ENCODE measurements at regions not wholly inside any gene's neighbourhood (a gene's known extent, or its start where the extent isn't known, plus 50 kb on each side); places are given as distances from the start of the nearest gene placed in this dataset.
"Not testable (repeated sequence)": the region's sequence is repeated elsewhere in the genome, so short reads cannot be mapped to it uniquely, and the experiment has no call there.

- intact Hi-C loops (cut with micrococcal nuclease); H3K4me3 Mint-ChIP-seq; H3K9me3 Mint-ChIP-seq; H3K36me3 Mint-ChIP-seq (ENCODE audit: low read depth); H3K4me1 Mint-ChIP-seq (ENCODE audit: low read depth); H3K27me3 Mint-ChIP-seq; H3K27ac Mint-ChIP-seq: not testable (repeated sequence)
Measured at GRCh38 chr2:88996588-88996987, 305.1 kb downstream of the RPIA start.

- no peaks in the 10 kb centered on the region for H3K36me3 Mint-ChIP-seq (ENCODE audit: low read depth)
- intact Hi-C loops (cut with micrococcal nuclease): no loop called here
- no peak overlapping the region for H3K27ac Mint-ChIP-seq
- H3K4me3 Mint-ChIP-seq: no peak overlapping the region
- H3K27me3 Mint-ChIP-seq: no peaks in the 10 kb centered on the region
- no peaks in the 10 kb centered on the region for H3K9me3 Mint-ChIP-seq
- H3K4me1 Mint-ChIP-seq (ENCODE audit: low read depth): no peaks in the 10 kb centered on the region
Measured at GRCh38 chr2:88999365-88999764, 307.9 kb downstream of the RPIA start.

DNA sequence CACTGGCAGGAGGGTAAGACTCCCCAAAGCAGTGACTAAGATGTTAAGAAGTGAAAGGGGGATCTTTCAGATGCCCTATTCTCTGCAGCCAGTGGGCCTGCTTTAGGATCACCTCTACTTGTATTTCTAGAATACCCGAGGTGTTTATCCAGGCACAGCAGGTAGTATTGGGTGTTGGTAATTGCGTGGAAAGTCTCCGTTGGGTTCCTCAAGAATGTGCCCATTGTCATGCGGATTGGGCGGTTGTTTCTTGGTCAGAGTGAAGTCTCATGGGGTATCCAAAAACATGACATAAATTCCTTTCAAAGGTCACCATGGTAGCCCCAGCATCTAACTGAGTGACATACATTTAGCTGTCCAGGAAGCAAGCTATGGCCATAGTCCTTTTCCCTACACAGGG is 308.8 kb downstream of the RPIA start:
- no peak overlapping the region for H3K27ac Mint-ChIP-seq
- intact Hi-C loops (cut with micrococcal nuclease): no loop called here
- no peaks in the 10 kb centered on the region for H3K9me3 Mint-ChIP-seq
- no peaks in the 10 kb centered on the region for H3K27me3 Mint-ChIP-seq
- H3K36me3 Mint-ChIP-seq (ENCODE audit: low read depth): no peaks in the 10 kb centered on the region
- H3K4me3 Mint-ChIP-seq: no peak overlapping the region
- no peaks in the 10 kb centered on the region for H3K4me1 Mint-ChIP-seq (ENCODE audit: low read depth)

DNA sequence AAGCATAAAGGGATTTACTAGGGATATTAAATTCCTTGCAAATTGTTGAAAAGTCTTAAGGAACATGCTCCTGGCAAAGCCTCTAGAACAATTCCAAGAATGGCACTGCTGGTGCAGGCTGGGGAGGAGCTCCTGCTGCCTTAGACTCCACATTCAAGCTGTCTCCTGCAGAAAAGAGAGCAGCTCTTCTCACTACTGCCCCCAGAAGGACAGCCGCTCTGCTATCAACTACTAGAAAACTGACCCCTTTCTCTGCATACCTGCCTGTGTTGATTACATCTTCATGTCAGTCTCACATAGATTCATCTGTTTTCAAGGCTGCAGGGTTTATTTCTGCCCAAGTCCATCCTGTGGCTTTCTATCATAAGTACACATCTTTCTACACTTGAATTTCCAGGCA is 312.8 kb downstream of the RPIA start:
- H3K36me3 Mint-ChIP-seq (ENCODE audit: low read depth); H3K27me3 Mint-ChIP-seq; H3K4me1 Mint-ChIP-seq (ENCODE audit: low read depth); H3K27ac Mint-ChIP-seq; H3K9me3 Mint-ChIP-seq; intact Hi-C loops (cut with micrococcal nuclease); H3K4me3 Mint-ChIP-seq: not testable (repeated sequence)

GRCh38 chr2:89020566-89020965 is 329.1 kb downstream of the RPIA start:
- H3K27ac Mint-ChIP-seq; H3K4me1 Mint-ChIP-seq (ENCODE audit: low read depth); H3K9me3 Mint-ChIP-seq; H3K4me3 Mint-ChIP-seq; H3K27me3 Mint-ChIP-seq; H3K36me3 Mint-ChIP-seq (ENCODE audit: low read depth); intact Hi-C loops (cut with micrococcal nuclease): not testable (repeated sequence)

- H3K4me1 Mint-ChIP-seq (ENCODE audit: low read depth); H3K27me3 Mint-ChIP-seq; H3K36me3 Mint-ChIP-seq (ENCODE audit: low read depth); H3K4me3 Mint-ChIP-seq; H3K27ac Mint-ChIP-seq; H3K9me3 Mint-ChIP-seq; intact Hi-C loops (cut with micrococcal nuclease): not testable (repeated sequence)
Measured at GRCh38 chr2:89026296-89026695, 334.8 kb downstream of the RPIA start.

- intact Hi-C loops (cut with micrococcal nuclease); H3K4me3 Mint-ChIP-seq; H3K27me3 Mint-ChIP-seq; H3K4me1 Mint-ChIP-seq (ENCODE audit: low read depth); H3K9me3 Mint-ChIP-seq; H3K27ac Mint-ChIP-seq; H3K36me3 Mint-ChIP-seq (ENCODE audit: low read depth): not testable (repeated sequence)
Measured at GRCh38 chr2:89027115-89027514, 335.6 kb downstream of the RPIA start.

GRCh38 chr2:89027536-89027935 is 336.1 kb downstream of the RPIA start:
- intact Hi-C loops (cut with micrococcal nuclease); H3K4me1 Mint-ChIP-seq (ENCODE audit: low read depth); H3K4me3 Mint-ChIP-seq; H3K27ac Mint-ChIP-seq; H3K9me3 Mint-ChIP-seq; H3K36me3 Mint-ChIP-seq (ENCODE audit: low read depth); H3K27me3 Mint-ChIP-seq: not testable (repeated sequence)

DNA sequence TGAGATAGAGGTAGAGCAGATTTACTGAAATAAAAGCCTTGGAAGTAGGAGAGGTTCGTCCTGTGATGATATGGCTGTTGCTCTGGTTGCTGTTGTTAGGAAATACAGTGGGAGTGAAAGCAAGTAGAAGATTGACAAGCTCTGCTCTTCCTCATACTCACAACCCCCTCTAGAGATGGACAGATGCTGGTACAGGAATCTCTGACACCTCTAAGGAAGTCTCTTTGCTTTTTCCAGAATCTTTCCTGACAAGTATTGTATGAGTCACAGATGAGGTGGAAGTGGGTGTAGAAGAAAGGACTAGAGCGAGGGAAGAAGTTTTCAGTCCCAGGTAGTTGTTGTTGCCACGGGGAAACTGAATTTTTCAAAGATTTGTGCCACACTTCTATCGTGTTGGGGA is 337.8 kb downstream of the RPIA start:
- intact Hi-C loops (cut with micrococcal nuclease); H3K36me3 Mint-ChIP-seq (ENCODE audit: low read depth): not testable (repeated sequence)

GRCh38 chr2:89048138-89049066 is 356.9 kb downstream of the RPIA start:
- H3K27ac Mint-ChIP-seq; intact Hi-C loops (cut with micrococcal nuclease); H3K36me3 Mint-ChIP-seq (ENCODE audit: low read depth): not testable (repeated sequence)

More for the DNA sequence above, 337.8 kb downstream of the RPIA start:
- H3K4me1 Mint-ChIP-seq (ENCODE audit: low read depth); H3K27me3 Mint-ChIP-seq; H3K27ac Mint-ChIP-seq; H3K9me3 Mint-ChIP-seq; H3K4me3 Mint-ChIP-seq: not testable (repeated sequence)

GRCh38 chr2:89058616-89059015 is 367.1 kb downstream of the RPIA start:
- H3K4me1 Mint-ChIP-seq (ENCODE audit: low read depth); H3K27ac Mint-ChIP-seq; intact Hi-C loops (cut with micrococcal nuclease); H3K36me3 Mint-ChIP-seq (ENCODE audit: low read depth); H3K27me3 Mint-ChIP-seq; H3K4me3 Mint-ChIP-seq; H3K9me3 Mint-ChIP-seq: not testable (repeated sequence)

More at GRCh38 chr2:89048138-89049066, 356.9 kb downstream of the RPIA start:
- not testable (repeated sequence) for H3K4me3 Mint-ChIP-seq; H3K27me3 Mint-ChIP-seq; H3K9me3 Mint-ChIP-seq; H3K4me1 Mint-ChIP-seq (ENCODE audit: low read depth)

- H3K27me3 Mint-ChIP-seq; H3K4me3 Mint-ChIP-seq; intact Hi-C loops (cut with micrococcal nuclease); H3K4me1 Mint-ChIP-seq (ENCODE audit: low read depth); H3K27ac Mint-ChIP-seq; H3K36me3 Mint-ChIP-seq (ENCODE audit: low read depth); H3K9me3 Mint-ChIP-seq: not testable (repeated sequence)
Measured at GRCh38 chr2:89061174-89061573, 369.7 kb downstream of the RPIA start.

GRCh38 chr2:89076771-89077170 is 385.3 kb downstream of the RPIA start:
- intact Hi-C loops (cut with micrococcal nuclease); H3K27ac Mint-ChIP-seq; H3K9me3 Mint-ChIP-seq; H3K27me3 Mint-ChIP-seq; H3K4me1 Mint-ChIP-seq (ENCODE audit: low read depth); H3K4me3 Mint-ChIP-seq; H3K36me3 Mint-ChIP-seq (ENCODE audit: low read depth): not testable (repeated sequence)

DNA sequence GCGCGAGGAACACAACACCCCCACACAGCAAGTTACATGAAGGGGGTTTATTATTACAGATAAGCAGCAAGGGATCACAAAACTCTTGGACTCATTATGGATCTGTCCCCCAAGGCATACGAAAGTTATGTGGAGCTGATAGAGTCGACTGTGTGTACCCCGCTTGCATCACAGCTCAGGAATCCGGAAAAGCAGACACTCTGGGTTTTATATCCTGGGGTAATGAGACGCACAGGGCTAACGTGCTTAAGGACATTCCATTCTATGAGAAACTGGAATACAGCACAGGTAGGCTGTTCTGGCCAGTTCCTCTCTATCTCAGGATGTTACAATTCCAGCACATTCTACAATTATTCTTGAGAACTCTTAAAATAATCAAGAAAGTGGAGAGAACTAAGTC is 401.4 kb downstream of the RPIA start:
- H3K36me3 Mint-ChIP-seq (ENCODE audit: low read depth); H3K27ac Mint-ChIP-seq; H3K27me3 Mint-ChIP-seq; H3K9me3 Mint-ChIP-seq; intact Hi-C loops (cut with micrococcal nuclease); H3K4me1 Mint-ChIP-seq (ENCODE audit: low read depth); H3K4me3 Mint-ChIP-seq: not testable (repeated sequence)

DNA sequence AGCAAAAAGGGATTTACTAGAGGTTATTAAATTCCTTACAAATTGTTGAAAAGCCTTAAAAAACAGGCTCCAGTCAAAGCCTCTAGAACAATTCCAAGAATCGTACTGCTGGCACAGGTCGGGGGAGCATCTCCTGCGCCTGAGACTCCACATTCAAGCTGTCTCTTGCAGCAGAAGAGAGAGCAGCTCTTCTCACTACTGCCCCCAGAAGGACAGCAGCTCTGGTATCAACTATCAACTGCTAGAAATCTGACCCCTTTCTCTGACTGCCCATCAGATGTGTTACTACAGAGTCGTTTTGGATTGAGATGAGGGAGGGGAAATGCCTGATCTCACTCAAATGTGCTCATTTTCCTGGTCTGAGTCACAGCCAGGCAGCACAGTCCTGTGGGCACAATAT is 403.6 kb downstream of the RPIA start:
- H3K36me3 Mint-ChIP-seq (ENCODE audit: low read depth); H3K27me3 Mint-ChIP-seq; intact Hi-C loops (cut with micrococcal nuclease): not testable (repeated sequence)

More for the DNA sequence above, 403.6 kb downstream of the RPIA start:
- H3K27ac Mint-ChIP-seq; H3K4me3 Mint-ChIP-seq; H3K9me3 Mint-ChIP-seq; H3K4me1 Mint-ChIP-seq (ENCODE audit: low read depth): not testable (repeated sequence)

Measured in dendritic cell treated with granulocyte-macrophage colony-stimulating factor and Interleukin-4, amounts not matched to agents 40 ng/mL and 50 ng/mL, for 4 days (primary cell).